Smooth muscle cell (in vitro differentiated cells): ENCODE measurements at regions not wholly inside any gene's neighbourhood (a gene's known extent, or its start where the extent isn't known, plus 50 kb on each side); places are given as distances from the start of the nearest gene placed in this dataset.

Experiments
- DNase-seq: peaks from one replicate; lab custom pipeline; 2025; ENCODE audit not compliant: unreplicated experiment; lab: John Stamatoyannopoulos, UW
- H2AFZ ChIP-seq: fragments of 200-600 bp; sonication (generic); 2 replicates; pipeline ENCODE4 v1.6.0; 2016; ENCODE audit warnings: antibody characterized with exemption, low read depth, mild to moderate bottlenecking
- H3F3A ChIP-seq: fragments of 200-600 bp; sonication (generic); 2 replicates; pipeline ENCODE4 v1.6.0; 2017; ENCODE audit warnings: antibody characterized with exemption, low read depth
- H3K27ac ChIP-seq: fragments of 200-600 bp; sonication (generic); 2 replicates; pipeline ENCODE4 v1.5.1; 2016; ENCODE audit warnings: low read depth, mild to moderate bottlenecking
- H3K27me3 ChIP-seq: fragments of 200-600 bp; sonication (generic); 2 replicates; pipeline ENCODE4 v1.6.1; 2016; ENCODE audit warnings: low read depth, mild to moderate bottlenecking
- H3K36me3 ChIP-seq: fragments of 200-600 bp; sonication (generic); 2 replicates; pipeline ENCODE4 v1.5.1; 2016; ENCODE audit warnings: low read depth
- H3K4me1 ChIP-seq: fragments of 200-600 bp; sonication (generic); 2 replicates; pipeline ENCODE4 v1.5.1; 2016; ENCODE audit warnings: low read depth
- H3K4me2 ChIP-seq: fragments of 200-600 bp; sonication (generic); 2 replicates; pipeline ENCODE4 v1.6.0; 2016; ENCODE audit warnings: mild to moderate bottlenecking
- H3K4me3 ChIP-seq: fragments of 200-600 bp; sonication (generic); 2 replicates; pipeline ENCODE4 v1.5.1; 2016; ENCODE audit warnings: mild to moderate bottlenecking
- H3K79me2 ChIP-seq: fragments of 200-600 bp; sonication (generic); 2 replicates; pipeline ENCODE4 v1.6.0; 2016; ENCODE audit warnings: low read depth, mild to moderate bottlenecking
- H3K9ac ChIP-seq: fragments of 200-600 bp; sonication (generic); 2 replicates; pipeline ENCODE4 v1.6.0; 2016; ENCODE audit warnings: low read depth
- H3K9me3 ChIP-seq: fragments of 200-600 bp; sonication (generic); replicated peaks from 2 replicates; pipeline ENCODE4 v1.5.1; 2016; ENCODE audit warnings: low read depth
- H4K20me1 ChIP-seq: fragments of 200-600 bp; sonication (generic); 2 replicates; pipeline ENCODE4 v1.6.0; 2016; ENCODE audit warnings: low read depth
- WGBS: methylation state at CpG from one replicate; pipeline ENCODE4 v1.1.7; 2016; ENCODE audit warnings: low lambda C conversion rate; 5-methylcytosine and 5-hydroxymethylcytosine counted together
- TF ChIP-seq, protein P1 (sequence below): fragments of 200-600 bp; sonication (generic); IDR thresholded peaks from 2 replicates; pipeline ENCODE4 v1.5.1; 2017; ENCODE audit warnings: borderline replicate concordance, mild to moderate bottlenecking, antibody characterized with exemption; ENCODE audit not compliant: insufficient read depth, poor library complexity, severe bottlenecking

DNA sequence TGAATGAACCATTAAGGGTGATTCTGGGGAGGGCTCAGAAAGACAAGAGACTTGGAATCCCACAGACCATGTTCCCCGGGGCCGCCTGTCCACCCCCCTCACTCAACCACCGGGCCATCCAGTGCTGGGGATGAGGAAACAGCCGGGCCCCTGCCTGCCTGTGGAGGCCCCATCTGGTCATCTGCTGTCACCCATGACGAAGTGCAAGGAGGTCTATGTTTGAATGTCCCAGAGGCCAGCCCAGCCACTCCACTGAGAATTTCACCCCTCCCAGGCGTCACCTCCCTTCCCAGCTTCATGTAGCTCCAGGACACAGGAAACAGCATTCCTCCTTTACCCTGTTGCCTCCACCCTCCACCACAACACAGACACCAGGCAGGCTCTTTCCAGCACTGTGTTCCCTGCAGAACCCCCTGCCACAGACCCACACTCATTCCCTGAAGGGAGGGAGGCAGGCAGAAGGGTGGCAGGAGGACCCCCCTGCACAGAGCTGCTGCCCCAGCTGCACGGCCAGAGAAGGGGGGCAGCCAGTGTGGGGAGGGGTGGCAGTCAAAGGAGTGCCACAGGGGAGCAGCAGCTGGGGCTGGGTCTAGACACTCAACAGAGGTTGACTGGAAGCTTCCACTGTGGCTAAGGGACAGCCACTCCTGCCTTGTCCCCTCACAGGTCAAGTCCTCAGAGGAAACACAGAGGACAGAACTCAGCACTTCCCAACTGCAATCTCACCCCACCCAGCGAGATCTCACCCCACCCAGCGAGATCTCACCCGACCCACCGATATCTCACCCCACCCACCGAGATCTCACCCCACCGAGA lies 50.3 kb upstream of the PPP2R5C start:
- Histone ChIP-seq H3K9me3 (no peaks in the 10 kb centered on the region), H3K27me3 (no peaks in the 10 kb centered on the region), H3K4me2 (no peak overlapping the region), H2AFZ (no peak overlapping the region), H3K79me2 (no peaks in the 10 kb centered on the region), H3K27ac (no peak overlapping the region), H3K4me1 (no peaks in the 10 kb centered on the region), H3K36me3 (no peaks in the 10 kb centered on the region), H3F3A (no peaks in the 10 kb centered on the region), H3K4me3 (no peak overlapping the region), H4K20me1 (no peaks in the 10 kb centered on the region), H3K9ac (no peak overlapping the region)
- TF ChIP-seq, protein P1, sequence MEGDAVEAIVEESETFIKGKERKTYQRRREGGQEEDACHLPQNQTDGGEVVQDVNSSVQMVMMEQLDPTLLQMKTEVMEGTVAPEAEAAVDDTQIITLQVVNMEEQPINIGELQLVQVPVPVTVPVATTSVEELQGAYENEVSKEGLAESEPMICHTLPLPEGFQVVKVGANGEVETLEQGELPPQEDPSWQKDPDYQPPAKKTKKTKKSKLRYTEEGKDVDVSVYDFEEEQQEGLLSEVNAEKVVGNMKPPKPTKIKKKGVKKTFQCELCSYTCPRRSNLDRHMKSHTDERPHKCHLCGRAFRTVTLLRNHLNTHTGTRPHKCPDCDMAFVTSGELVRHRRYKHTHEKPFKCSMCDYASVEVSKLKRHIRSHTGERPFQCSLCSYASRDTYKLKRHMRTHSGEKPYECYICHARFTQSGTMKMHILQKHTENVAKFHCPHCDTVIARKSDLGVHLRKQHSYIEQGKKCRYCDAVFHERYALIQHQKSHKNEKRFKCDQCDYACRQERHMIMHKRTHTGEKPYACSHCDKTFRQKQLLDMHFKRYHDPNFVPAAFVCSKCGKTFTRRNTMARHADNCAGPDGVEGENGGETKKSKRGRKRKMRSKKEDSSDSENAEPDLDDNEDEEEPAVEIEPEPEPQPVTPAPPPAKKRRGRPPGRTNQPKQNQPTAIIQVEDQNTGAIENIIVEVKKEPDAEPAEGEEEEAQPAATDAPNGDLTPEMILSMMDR: no peak
- no peak for DNase-seq
- WGBS: 74% methylated on average over 7 of the region's 13 CpGs
